NCI-H2171 (cell line): ENCODE measurements at regions not wholly inside any gene's neighbourhood (a gene's known extent, or its start where the extent isn't known, plus 50 kb on each side); places are given as distances from the start of the nearest gene placed in this dataset.

Experiments used
- DNase-seq: peaks from one replicate; lab custom pipeline; 2025; lab: John Stamatoyannopoulos, UW

GRCh38 chr2:136375017-136375901 is 257.3 kb upstream of the CXCR4 start:
- no peak for DNase-seq

GRCh38 chr2:136373841-136374240 is 255.9 kb upstream of the CXCR4 start:
- DNase-seq: no peak

- no peak for DNase-seq
Observed at GRCh38 chr2:136373029-136373428, 255.1 kb upstream of the CXCR4 start.

- no peak for DNase-seq
Observed at GRCh38 chr2:136363900-136364299, 246.0 kb upstream of the CXCR4 start.

GRCh38 chr2:136363470-136363869 is 245.5 kb upstream of the CXCR4 start:
- DNase-seq: no peak

GRCh38 chr2:136362676-136363390 is 244.9 kb upstream of the CXCR4 start:
- DNase-seq: no peak

- no peak for DNase-seq
Observed at GRCh38 chr2:136361521-136361920, 243.6 kb upstream of the CXCR4 start.

- no peak for DNase-seq
Observed at GRCh38 chr2:136360790-136361189, 242.8 kb upstream of the CXCR4 start.

- DNase-seq: no peak
Observed at GRCh38 chr2:136359121-136359965, 241.4 kb upstream of the CXCR4 start.

GRCh38 chr2:136358576-136358975 is 240.6 kb upstream of the CXCR4 start:
- DNase-seq: no peak

GRCh38 chr2:136357007-136357380 is 239.0 kb upstream of the CXCR4 start:
- no peak for DNase-seq

GRCh38 chr2:136356125-136357006 is 238.4 kb upstream of the CXCR4 start:
- no peak for DNase-seq

GRCh38 chr2:136351684-136352083 is 233.7 kb upstream of the CXCR4 start:
- no peak for DNase-seq

GRCh38 chr2:136347981-136348380 is 230.0 kb upstream of the CXCR4 start:
- DNase-seq: no peak

- no peak for DNase-seq
Observed at GRCh38 chr2:136344339-136344738, 226.4 kb upstream of the CXCR4 start.

- DNase-seq: no peak
Observed at GRCh38 chr2:136342138-136342537, 224.2 kb upstream of the CXCR4 start.

GRCh38 chr2:136334967-136335366 is 217.0 kb upstream of the CXCR4 start:
- DNase-seq: no peak

GRCh38 chr2:136332436-136333095 is 214.6 kb upstream of the CXCR4 start:
- peak; percentile 11 for DNase-seq

- no peak for DNase-seq
Observed at GRCh38 chr2:136331226-136331625, 213.3 kb upstream of the CXCR4 start.

- no peak for DNase-seq
Observed at GRCh38 chr2:136328207-136328795, 210.4 kb upstream of the CXCR4 start.
